Tibial artery (tissue), 4 donors: ENCODE measurements at regions not wholly inside any gene's neighbourhood (a gene's known extent, or its start where the extent isn't known, plus 50 kb on each side); places are given as distances from the start of the nearest gene placed in this dataset.

Experiments
- DNase-seq, 2 donors: peaks; one replicate each; pipeline ENCODE4 v3.0.0-alpha.2; 2019
- H3K27ac ChIP-seq, 2 donors: fragments of 200-600 bp; sonication (generic) in 1 of 2; 1 replicate in 1 of 2; 2 replicates in 1 of 2; pipeline ENCODE4 v1.5.1; 2018 to 2019; ENCODE audit warnings: mild to moderate bottlenecking in 1 of 2
- H3K27me3 ChIP-seq, 2 donors: fragments of 200-600 bp; sonication (generic) in 1 of 2; one replicate each; pipeline versions ENCODE4 v1.5.1 to v1.6.0; 2016 to 2019
- H3K36me3 ChIP-seq, 3 donors: fragments of 200-600 bp; sonication (generic) in 2 of 3; one replicate each; pipeline ENCODE4 v1.5.1; 2016 to 2019; ENCODE audit warnings: mild to moderate bottlenecking in 2 of 3
- H3K4me1 ChIP-seq, 4 donors: fragments of 200-600 bp; sonication (generic) in 2 of 4; 1 replicate in 3 of 4; 2 replicates in 1 of 4; pipeline ENCODE4 v1.5.1; 2016 to 2019
- H3K4me3 ChIP-seq, 2 donors: fragments of 200-600 bp; sonication (generic) in 1 of 2; 1 replicate in 1 of 2; 2 replicates in 1 of 2; pipeline ENCODE4 v1.5.1; 2018 to 2019; ENCODE audit warnings: mild to moderate bottlenecking in 2 of 2
- H3K9me3 ChIP-seq, 3 donors: fragments of 200-600 bp; sonication (generic) in 1 of 3; one replicate each; pipeline ENCODE4 v1.5.1; 2016 to 2019
- intact Hi-C: fragments of 100-400 bp; cut with DNase I; formaldehyde crosslinking; loops from one replicate; pipeline ENCODE4 v1.15.0; 2023; ENCODE audit warnings: low total_unique reads
- TF ChIP-seq, protein P1 (sequence below), 2 experiments: fragments of 200-600 bp in 1 of 2; fragments of 450-650 bp in 1 of 2; IDR thresholded peaks; one replicate each; pipeline ENCODE4 v1.5.1; 2017 to 2019; ENCODE audit warnings: antibody characterized with exemption in 2 of 2, mild to moderate bottlenecking in 1 of 2, moderate library complexity in 1 of 2

DNA sequence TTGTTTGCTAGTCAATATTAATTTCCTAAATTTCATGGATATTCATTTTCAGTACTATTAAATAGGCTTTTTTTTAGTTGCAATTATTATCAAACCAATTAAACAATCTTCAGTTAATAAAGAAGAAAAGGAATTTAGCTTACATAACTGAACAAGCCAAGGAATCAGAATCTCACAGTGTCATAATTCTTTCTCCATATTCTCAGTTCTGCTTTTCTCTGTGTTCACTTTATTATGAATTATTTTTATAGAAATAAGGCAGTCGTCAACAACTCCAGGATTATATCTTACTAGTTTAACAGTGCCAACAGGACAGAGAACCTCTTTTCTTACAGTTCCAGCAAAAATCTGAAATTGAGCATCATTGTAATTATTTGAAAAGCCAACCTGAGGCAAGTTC, 221.7 kb downstream of the CGGBP1 start:
- intact Hi-C loops, result no loop called here
- peaks cover 0 to 6% (median 0%) of the 10 kb centered on the region in 3 donors for H3K9me3 ChIP-seq
- no peak overlapping the region for H3K27ac ChIP-seq
- no peak for DNase-seq
- H3K4me1 ChIP-seq, result no peaks in the 10 kb centered on the region
- TF ChIP-seq, protein P1, sequence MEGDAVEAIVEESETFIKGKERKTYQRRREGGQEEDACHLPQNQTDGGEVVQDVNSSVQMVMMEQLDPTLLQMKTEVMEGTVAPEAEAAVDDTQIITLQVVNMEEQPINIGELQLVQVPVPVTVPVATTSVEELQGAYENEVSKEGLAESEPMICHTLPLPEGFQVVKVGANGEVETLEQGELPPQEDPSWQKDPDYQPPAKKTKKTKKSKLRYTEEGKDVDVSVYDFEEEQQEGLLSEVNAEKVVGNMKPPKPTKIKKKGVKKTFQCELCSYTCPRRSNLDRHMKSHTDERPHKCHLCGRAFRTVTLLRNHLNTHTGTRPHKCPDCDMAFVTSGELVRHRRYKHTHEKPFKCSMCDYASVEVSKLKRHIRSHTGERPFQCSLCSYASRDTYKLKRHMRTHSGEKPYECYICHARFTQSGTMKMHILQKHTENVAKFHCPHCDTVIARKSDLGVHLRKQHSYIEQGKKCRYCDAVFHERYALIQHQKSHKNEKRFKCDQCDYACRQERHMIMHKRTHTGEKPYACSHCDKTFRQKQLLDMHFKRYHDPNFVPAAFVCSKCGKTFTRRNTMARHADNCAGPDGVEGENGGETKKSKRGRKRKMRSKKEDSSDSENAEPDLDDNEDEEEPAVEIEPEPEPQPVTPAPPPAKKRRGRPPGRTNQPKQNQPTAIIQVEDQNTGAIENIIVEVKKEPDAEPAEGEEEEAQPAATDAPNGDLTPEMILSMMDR (IDR thresholded peaks at IDR 0.05), result no peak
- no peak overlapping the region for H3K4me3 ChIP-seq
- H3K27me3 ChIP-seq, result no peaks in the 10 kb centered on the region
- H3K36me3 ChIP-seq, result no peaks in the 10 kb centered on the region

DNA sequence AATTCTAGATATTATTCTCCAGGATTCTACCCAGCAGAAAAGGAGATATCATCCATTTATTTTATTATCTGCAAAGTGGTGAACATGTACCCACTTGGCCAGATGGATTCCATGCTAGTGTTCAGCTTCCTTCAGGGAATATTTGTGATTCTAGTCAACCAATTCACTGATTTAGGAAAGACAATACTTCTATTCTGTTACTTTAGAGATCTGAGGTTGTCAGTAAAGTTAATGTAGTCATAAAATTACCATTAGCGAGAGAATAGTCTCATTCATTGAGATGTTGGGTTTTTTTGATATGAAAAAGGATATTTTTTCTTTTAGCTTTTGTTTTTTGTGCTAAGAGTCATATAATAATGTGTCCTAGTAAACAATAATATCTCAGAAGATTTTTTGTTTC, 222.8 kb downstream of the CGGBP1 start:
- no peak for DNase-seq
- H3K4me3 ChIP-seq, result no peak overlapping the region
- peaks cover 0 to 6% (median 0%) of the 10 kb centered on the region in 3 donors for H3K9me3 ChIP-seq
- no peaks in the 10 kb centered on the region for H3K27me3 ChIP-seq
- no peak overlapping the region for H3K27ac ChIP-seq
- TF ChIP-seq, protein P1 (IDR thresholded peaks at IDR 0.05), result no peak
- intact Hi-C loops, result no loop called here
- H3K4me1 ChIP-seq, result no peaks in the 10 kb centered on the region
- no peaks in the 10 kb centered on the region for H3K36me3 ChIP-seq

DNA sequence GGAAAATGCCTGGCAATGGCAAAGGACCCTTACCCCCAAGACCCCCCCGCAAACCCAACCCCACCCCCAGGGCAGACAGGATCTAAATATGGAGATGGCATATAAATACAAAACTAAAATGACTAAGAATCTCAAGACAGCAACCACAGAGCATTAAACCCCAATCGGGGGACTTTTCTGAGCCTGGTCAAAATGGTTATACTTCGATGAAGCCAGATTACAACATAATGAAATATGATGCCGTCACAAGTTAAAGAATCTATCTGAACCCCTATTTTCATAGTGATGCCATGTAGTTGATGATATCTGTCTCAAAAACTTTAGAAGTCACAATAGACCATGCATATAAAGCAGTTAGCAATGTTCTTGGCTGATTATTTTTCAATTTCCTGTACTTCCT, 223.6 kb downstream of the CGGBP1 start:
- intact Hi-C loops, result no loop called here
- peaks cover 0 to 6% (median 0%) of the 10 kb centered on the region in 3 donors for H3K9me3 ChIP-seq
- H3K4me1 ChIP-seq, result no peaks in the 10 kb centered on the region
- no peaks in the 10 kb centered on the region for H3K36me3 ChIP-seq
- DNase-seq, result no peak
- TF ChIP-seq, protein P1 (IDR thresholded peaks at IDR 0.05), result no peak
- H3K27ac ChIP-seq, result no peak overlapping the region
- H3K27me3 ChIP-seq, result no peaks in the 10 kb centered on the region
- H3K4me3 ChIP-seq, result no peak overlapping the region

DNA sequence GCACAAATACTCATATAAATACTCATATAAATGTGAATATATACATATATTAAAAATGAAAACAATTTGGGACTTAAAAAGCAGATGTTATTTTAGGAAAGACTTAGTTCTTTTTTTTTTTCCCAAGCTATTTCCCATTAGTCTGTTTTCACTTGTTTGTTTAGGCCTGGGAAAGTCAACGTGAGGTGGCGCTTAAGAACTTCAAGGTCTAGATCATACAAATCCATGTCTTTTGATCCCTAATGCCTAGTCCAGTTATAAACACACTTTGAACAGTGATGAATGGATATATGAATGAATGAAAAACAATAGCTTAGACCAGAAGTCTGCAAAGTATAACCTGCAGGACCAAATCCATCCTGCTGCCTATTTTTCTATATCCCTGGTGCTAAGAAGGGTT, 224.5 kb downstream of the CGGBP1 start:
- no peaks in the 10 kb centered on the region for H3K4me1 ChIP-seq
- TF ChIP-seq, protein P1 (IDR thresholded peaks at IDR 0.05), result no peak
- H3K36me3 ChIP-seq, result no peaks in the 10 kb centered on the region
- H3K27ac ChIP-seq, result no peak overlapping the region
- intact Hi-C loops, result no loop called here
- H3K27me3 ChIP-seq, result no peaks in the 10 kb centered on the region
- no peak overlapping the region for H3K4me3 ChIP-seq
- no peak for DNase-seq
- H3K9me3 ChIP-seq, result no peaks in the 10 kb centered on the region

DNA sequence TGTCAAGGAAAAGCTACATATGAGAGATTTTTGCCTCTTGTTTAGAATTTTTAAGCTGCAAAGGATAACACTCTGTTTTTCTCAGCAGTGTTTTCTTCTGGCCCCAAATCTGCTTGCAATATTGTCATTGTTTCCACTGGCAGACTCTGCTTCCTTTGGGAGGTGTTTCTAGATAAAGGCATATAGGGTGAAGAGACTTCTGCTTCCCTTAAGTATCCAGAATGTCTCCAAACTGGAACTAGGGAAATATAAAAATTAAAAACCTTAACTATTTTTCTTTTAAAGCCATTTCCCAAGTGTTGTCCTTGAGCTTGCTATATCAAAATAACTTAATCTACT, 225.8 kb downstream of the CGGBP1 start:
- TF ChIP-seq, protein P1 (IDR thresholded peaks at IDR 0.05), result no peak
- no peaks in the 10 kb centered on the region for H3K27me3 ChIP-seq
- intact Hi-C loops, result no loop called here
- H3K27ac ChIP-seq, result no peak overlapping the region
- H3K4me1 ChIP-seq, result no peaks in the 10 kb centered on the region
- H3K9me3 ChIP-seq, result no peaks in the 10 kb centered on the region
- no peak overlapping the region for H3K4me3 ChIP-seq
- no peaks in the 10 kb centered on the region for H3K36me3 ChIP-seq
- DNase-seq, result no peak

DNA sequence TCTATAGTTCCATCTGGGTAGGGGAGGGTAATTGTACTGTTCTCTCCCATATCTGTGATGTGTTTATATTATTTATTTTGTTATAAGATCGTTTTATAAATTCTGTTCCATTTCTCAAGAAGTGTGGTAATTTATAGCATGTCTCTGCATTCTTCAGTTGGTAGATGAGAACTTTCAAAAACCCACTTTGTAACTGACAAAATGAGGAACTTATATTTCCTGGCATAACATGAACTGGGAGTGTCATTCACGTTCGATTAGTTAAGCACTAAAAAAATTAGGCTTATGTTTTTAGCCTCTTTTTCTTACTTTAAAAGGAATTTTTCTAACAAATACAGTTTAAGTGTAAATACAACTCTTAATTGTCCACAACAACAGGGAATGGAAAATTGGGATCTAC, 230.8 kb downstream of the CGGBP1 start:
- TF ChIP-seq, protein P1 (IDR thresholded peaks at IDR 0.05), result no peak
- Histone ChIP-seq H3K4me3 (no peak overlapping the region), H3K27ac (no peak overlapping the region), H3K36me3 (no peaks in the 10 kb centered on the region), H3K27me3 (no peaks in the 10 kb centered on the region), H3K9me3 (no peaks in the 10 kb centered on the region), H3K4me1 (no peaks in the 10 kb centered on the region)
- intact Hi-C loops, result no loop called here
- DNase-seq, result no peak
